H9 (cell line): ENCODE measurements at regions not wholly inside any gene's neighbourhood (a gene's known extent, or its start where the extent isn't known, plus 50 kb on each side); places are given as distances from the start of the nearest gene placed in this dataset.

Experiments
- DNase-seq: peaks from one replicate; pipeline ENCODE4 v3.0.0-alpha.2; 2017
- H2AFZ ChIP-seq: one replicate; pipeline ENCODE4 v1.6.1; 2013; ENCODE audit warnings: mild to moderate bottlenecking, low read length, control low read depth, moderate library complexity
- H2AK5ac ChIP-seq: 2 replicates; pipeline ENCODE4 v1.6.1; 2013; ENCODE audit warnings: low read length, control low read depth, mixed read lengths; ENCODE audit not compliant: insufficient read length
- H2BK120ac ChIP-seq: one replicate; pipeline ENCODE4 v1.6.1; 2013; ENCODE audit warnings: low read depth, mild to moderate bottlenecking, low read length, control low read depth, inconsistent platforms; ENCODE audit not compliant: poor library complexity, severe bottlenecking
- H2BK12ac ChIP-seq: 2 replicates; pipeline ENCODE4 v1.6.1; 2013; ENCODE audit warnings: low read length, control low read depth, mixed read lengths, low read depth; ENCODE audit not compliant: insufficient read length
- H2BK15ac ChIP-seq: 2 replicates; pipeline ENCODE4 v1.6.1; 2013; ENCODE audit warnings: low read depth, low read length, control low read depth
- H2BK20ac ChIP-seq: one replicate; pipeline ENCODE4 v1.6.1; 2013; ENCODE audit warnings: low read depth, mild to moderate bottlenecking, low read length, control low read depth, inconsistent platforms; ENCODE audit not compliant: poor library complexity, severe bottlenecking
- H2BK5ac ChIP-seq: 2 replicates; pipeline ENCODE4 v1.6.1; 2013; ENCODE audit warnings: low read length, control low read depth, mixed read lengths; ENCODE audit not compliant: insufficient read length
- H3K14ac ChIP-seq: 2 replicates; pipeline ENCODE4 v1.6.1; 2013; ENCODE audit warnings: low read length, control low read depth; ENCODE audit not compliant: insufficient read depth
- H3K18ac ChIP-seq: 2 replicates; pipeline ENCODE4 v1.6.1; 2013; ENCODE audit warnings: low read depth, mild to moderate bottlenecking, mixed read lengths, low read length, control low read depth; ENCODE audit not compliant: insufficient read length
- H3K23ac ChIP-seq: 2 replicates; pipeline ENCODE4 v1.6.1; 2013; ENCODE audit warnings: low read length, control low read depth, mixed read lengths, low read depth; ENCODE audit not compliant: insufficient read length
- H3K23me2 ChIP-seq: 2 replicates; pipeline ENCODE4 v1.6.1; 2013; ENCODE audit warnings: low read depth, mild to moderate bottlenecking, mixed read lengths, low read length, control low read depth; ENCODE audit not compliant: insufficient read length, poor library complexity, severe bottlenecking
- H3K27ac ChIP-seq: 2 replicates; pipeline ENCODE4 v1.5.1; 2013; ENCODE audit warnings: low read length, control low read depth, mixed read lengths, low read depth; ENCODE audit not compliant: insufficient read length
- H3K27me3 ChIP-seq: 2 replicates; pipeline ENCODE4 v1.6.1; 2013; ENCODE audit warnings: low read length, control low read depth, inconsistent platforms; ENCODE audit not compliant: insufficient read depth
- H3K4ac ChIP-seq: 2 replicates; pipeline ENCODE4 v1.6.1; 2013; ENCODE audit warnings: low read depth, mild to moderate bottlenecking, control low read depth, inconsistent platforms, low read length, moderate library complexity
- H3K4me1 ChIP-seq: 2 replicates; pipeline ENCODE4 v1.6.1; 2013; ENCODE audit warnings: low read length, control low read depth, inconsistent platforms; ENCODE audit not compliant: insufficient read depth
- H3K4me2 ChIP-seq: 2 replicates; pipeline ENCODE4 v1.6.1; 2013; ENCODE audit warnings: low read length, control low read depth, mixed read lengths; ENCODE audit not compliant: insufficient read length, insufficient read depth
- H3K56ac ChIP-seq: 2 replicates; pipeline ENCODE4 v1.6.1; 2013; ENCODE audit warnings: low read depth, mild to moderate bottlenecking, mixed read lengths, low read length, control low read depth; ENCODE audit not compliant: insufficient read length
- H3K79me1 ChIP-seq: 2 replicates; pipeline ENCODE4 v1.6.1; 2013; ENCODE audit warnings: low read depth, mild to moderate bottlenecking, moderate library complexity, low read length, control low read depth, inconsistent platforms; ENCODE audit not compliant: insufficient read depth, poor library complexity, severe bottlenecking
- H3K79me2 ChIP-seq: 2 replicates; pipeline ENCODE4 v1.6.1; 2013; ENCODE audit warnings: low read length, control low read depth, inconsistent platforms; ENCODE audit not compliant: insufficient read depth
- H3K9ac ChIP-seq: 2 replicates; pipeline ENCODE4 v1.6.1; 2013; ENCODE audit warnings: low read length, control low read depth, mixed read lengths; ENCODE audit not compliant: insufficient read length; ENCODE audit errors: extremely low read depth
- H3K9me3 ChIP-seq: one replicate; pipeline ENCODE4 v1.6.1; 2013; ENCODE audit warnings: low read depth, low read length, inconsistent platforms; ENCODE audit not compliant: control insufficient read depth
- H3T11ph ChIP-seq: one replicate; pipeline ENCODE4 v1.6.1; 2013; ENCODE audit warnings: mild to moderate bottlenecking, low read length, control low read depth, inconsistent platforms
- H4K20me1 ChIP-seq: one replicate; pipeline ENCODE4 v1.6.1; 2013; ENCODE audit not compliant: control insufficient read depth, insufficient read length, insufficient read depth
- H4K5ac ChIP-seq: 2 replicates; pipeline ENCODE4 v1.6.1; 2013; ENCODE audit warnings: low read depth, mild to moderate bottlenecking, mixed read lengths, low read length, control low read depth; ENCODE audit not compliant: insufficient read length
- H4K8ac ChIP-seq: replicated peaks from 2 replicates; pipeline ENCODE4 v1.6.1; 2013; ENCODE audit warnings: low read length, control low read depth, mixed read lengths, low read depth; ENCODE audit not compliant: insufficient read length
- H4K91ac ChIP-seq: 2 replicates; pipeline ENCODE4 v1.6.1; 2013; ENCODE audit warnings: low read depth, mild to moderate bottlenecking, moderate library complexity, mixed read lengths, low read length, control low read depth; ENCODE audit not compliant: insufficient read length
- H3K27ac Mint-ChIP-seq, 3 experiments: 2 replicates in 2 of 3; 3 replicates in 1 of 3; pipeline ENCODE4 v1.8.0; 2020 to 2021; ENCODE audit warnings: mixed read lengths in 3 of 3, mild to moderate bottlenecking in 1 of 3, moderate library complexity in 1 of 3
- H3K27me3 Mint-ChIP-seq: 2 replicates; pipeline ENCODE4 v1.8.0; 2021; ENCODE audit warnings: low read depth, mild to moderate bottlenecking, moderate library complexity, mixed read lengths
- H3K36me3 Mint-ChIP-seq, 3 experiments: 2 replicates in 2 of 3; 3 replicates in 1 of 3; pipeline ENCODE4 v1.8.0; 2020 to 2021; ENCODE audit warnings: low read depth in 3 of 3, mixed read lengths in 3 of 3; ENCODE audit not compliant: insufficient read depth in 1 of 3
- H3K4me1 Mint-ChIP-seq, 2 experiments: 2 replicates each; pipeline ENCODE4 v1.8.0; 2020; ENCODE audit warnings: mixed read lengths in 2 of 2
- H3K4me3 Mint-ChIP-seq, 2 experiments: 2 replicates in 1 of 2; 3 replicates in 1 of 2; pipeline ENCODE4 v1.8.0; 2020 to 2021; ENCODE audit warnings: mild to moderate bottlenecking in 2 of 2, mixed read lengths in 2 of 2, moderate library complexity in 1 of 2
- H3K9me3 Mint-ChIP-seq, 2 experiments: 2 replicates in 1 of 2; 3 replicates in 1 of 2; pipeline ENCODE4 v1.8.0; 2020; ENCODE audit warnings: mild to moderate bottlenecking in 2 of 2, mixed read lengths in 2 of 2, moderate library complexity in 1 of 2
- CTCF ChIP-seq: fragments of 200-600 bp; sonication (generic); conservative IDR thresholded peaks from 3 replicates; pipeline ENCODE4 v1.8.0; 2021; ENCODE audit warnings: antibody characterized with exemption, mild to moderate bottlenecking
- WGBS: extraction: QIAGEN DNeasy Blood & Tissue Kit; methylation state at CpG from one replicate; pipeline ENCODE4 v1.1.7; 2013; ENCODE audit warnings: missing lambda C conversion rate, low lambda C conversion rate, mixed read lengths; ENCODE audit not compliant: insufficient read length; ENCODE audit errors: extremely low coverage; 5-methylcytosine and 5-hydroxymethylcytosine counted together

- H3K9ac ChIP-seq = no peak overlapping the region
- H2AFZ ChIP-seq = no peak overlapping the region
- H3K4me3 Mint-ChIP-seq = no peak overlapping the region
- no peak overlapping the region for H3K18ac ChIP-seq
- H3K23me2 ChIP-seq = no peaks in the 10 kb centered on the region
- no peak overlapping the region for H3K27ac ChIP-seq
- H3K4ac ChIP-seq = no peak overlapping the region
- no peak overlapping the region for H3K27ac Mint-ChIP-seq
- H3K27me3 Mint-ChIP-seq = peaks cover 1% of the 10 kb centered on the region; the same call in 1 of the 2 replicates
- no peak overlapping the region for H2BK120ac ChIP-seq
- WGBS = no CpG with 5 or more reads among the region's 10 CpGs
- H3K79me1 ChIP-seq = no peaks in the 10 kb centered on the region
- no peak overlapping the region for H3K56ac ChIP-seq
- no peak overlapping the region for H4K8ac ChIP-seq
- no peaks in the 10 kb centered on the region for H3K36me3 Mint-ChIP-seq
- no peak overlapping the region for H3K23ac ChIP-seq
- H2BK15ac ChIP-seq = no peak overlapping the region
- no peaks in the 10 kb centered on the region for H3K9me3 ChIP-seq
- H3T11ph ChIP-seq = no peak overlapping the region
- H2AK5ac ChIP-seq = no peak overlapping the region
- H3K79me2 ChIP-seq = no peaks in the 10 kb centered on the region
- H3K4me1 ChIP-seq = no peaks in the 10 kb centered on the region
- no peak for TF ChIP-seq CTCF
- H3K9me3 Mint-ChIP-seq = no peaks in the 10 kb centered on the region
- H4K5ac ChIP-seq = no peak overlapping the region
- no peak overlapping the region for H2BK5ac ChIP-seq
- no peak overlapping the region for H3K4me2 ChIP-seq
- H3K14ac ChIP-seq = no peak overlapping the region
- H3K4me1 Mint-ChIP-seq = peaks cover 0 to 5% of the 10 kb centered on the region in 2 experiments; a peak in 1 of 4 replicates
- H3K27me3 ChIP-seq = no peaks in the 10 kb centered on the region
- no peaks in the 10 kb centered on the region for H4K20me1 ChIP-seq
- peak; percentile 27 for DNase-seq
- H2BK20ac ChIP-seq = no peak overlapping the region
- H2BK12ac ChIP-seq = no peak overlapping the region
- no peak overlapping the region for H4K91ac ChIP-seq
Measured at GRCh38 chr2:71849607-71850305, 297.9 kb downstream of the CYP26B1 start.
